Liver (tissue), 8 donors: ENCODE measurements at regions not wholly inside any gene's neighbourhood (a gene's known extent, or its start where the extent isn't known, plus 50 kb on each side); places are given as distances from the start of the nearest gene placed in this dataset.

ENCODE experiments used
- DNase-seq: peaks from one replicate; pipeline ENCODE4 v3.0.0-alpha.2; 2017; ENCODE audit warnings: low spot score
- H3K27ac ChIP-seq, 2 donors: one replicate each; pipeline ENCODE4 v1.7.0; 2013; ENCODE audit warnings: inconsistent platforms in 2 of 2, low read length in 2 of 2, control low read depth in 1 of 2, low read depth in 1 of 2, mild to moderate bottlenecking in 1 of 2
- H3K27me3 ChIP-seq, 4 donors: one replicate each; pipeline versions ENCODE4 v1.6.1 to v1.7.0; 2013; ENCODE audit warnings: low read length in 3 of 4, inconsistent platforms in 1 of 4, mild to moderate bottlenecking in 1 of 4, moderate library complexity in 1 of 4; ENCODE audit not compliant: control insufficient read depth in 4 of 4, insufficient read depth in 4 of 4
- H3K36me3 ChIP-seq, 4 donors: one replicate each; pipeline versions ENCODE4 v1.6.1 to v1.7.0; 2013; ENCODE audit warnings: low read length in 3 of 4, mild to moderate bottlenecking in 3 of 4, low read depth in 1 of 4, moderate library complexity in 1 of 4; ENCODE audit not compliant: control insufficient read depth in 4 of 4, insufficient read depth in 3 of 4
- H3K4me1 ChIP-seq, 4 donors: one replicate each; pipeline versions ENCODE4 v1.6.1 to v1.7.0; 2013; ENCODE audit warnings: low read length in 3 of 4, mild to moderate bottlenecking in 3 of 4, moderate library complexity in 1 of 4; ENCODE audit not compliant: control insufficient read depth in 4 of 4, insufficient read depth in 4 of 4
- H3K4me3 ChIP-seq, 3 donors: one replicate each; pipeline versions ENCODE4 v1.6.1 to v1.7.0; 2013; ENCODE audit warnings: low read length in 3 of 3, control low read depth in 1 of 3, low read depth in 1 of 3, mild to moderate bottlenecking in 1 of 3
- H3K9ac ChIP-seq, 2 donors: one replicate each; pipeline ENCODE4 v1.7.0; 2013; ENCODE audit warnings: low read length in 2 of 2, mild to moderate bottlenecking in 2 of 2, moderate library complexity in 2 of 2, control low read depth in 1 of 2, low read depth in 1 of 2
- H3K9me3 ChIP-seq, 4 donors: one replicate each; pipeline versions ENCODE4 v1.6.1 to v1.7.0; 2013; ENCODE audit warnings: low read length in 3 of 4; ENCODE audit not compliant: control insufficient read depth in 4 of 4
- ATF3 ChIP-seq: IDR thresholded peaks from 2 replicates; pipeline ENCODE4 v1.6.1; 2016; ENCODE audit warnings: antibody characterized with exemption
- CTCF ChIP-seq: fragments of 150-350 bp; IDR thresholded peaks from 2 replicates; pipeline ENCODE4 v1.5.1; 2017; ENCODE audit warnings: improper control_type of control experiment, low read depth, low read length; ENCODE audit not compliant: missing input control
- EGR1 ChIP-seq, 2 donors: IDR thresholded peaks; 2 replicates each; pipeline ENCODE4 v1.6.1; 2016 to 2018; ENCODE audit warnings: antibody characterized with exemption in 2 of 2, low read depth in 2 of 2
- FOXA1 ChIP-seq: IDR thresholded peaks from 2 replicates; pipeline ENCODE4 v1.6.1; 2016; ENCODE audit warnings: antibody characterized with exemption
- FOXA2 ChIP-seq: IDR thresholded peaks from 2 replicates; pipeline ENCODE4 v1.6.1; 2016; ENCODE audit warnings: antibody characterized with exemption
- GABPA ChIP-seq, 2 donors: IDR thresholded peaks in 1 of 2; conservative IDR thresholded peaks in 1 of 2; 2 replicates each; pipeline ENCODE4 v1.6.1; 2016; ENCODE audit warnings: antibody characterized with exemption in 2 of 2, mild to moderate bottlenecking in 1 of 2, moderate library complexity in 1 of 2
- HNF4A ChIP-seq, 2 donors: conservative IDR thresholded peaks; 2 replicates each; pipeline ENCODE4 v1.6.1; 2016; ENCODE audit warnings: antibody characterized with exemption in 2 of 2, mild to moderate bottlenecking in 2 of 2
- HNF4G ChIP-seq: IDR thresholded peaks from 2 replicates; pipeline ENCODE4 v1.6.1; 2016; ENCODE audit warnings: antibody characterized with exemption
- JUND ChIP-seq, 2 donors: IDR thresholded peaks; 2 replicates each; pipeline ENCODE4 v1.6.1; 2016; ENCODE audit warnings: antibody characterized with exemption in 2 of 2
- NR2F2 ChIP-seq: IDR thresholded peaks from 2 replicates; pipeline ENCODE4 v1.6.1; 2016; ENCODE audit warnings: antibody characterized with exemption
- RAD21 ChIP-seq, 2 donors: IDR thresholded peaks; 2 replicates each; pipeline ENCODE4 v1.6.1; 2016; ENCODE audit warnings: antibody characterized with exemption in 2 of 2, mild to moderate bottlenecking in 2 of 2
- REST ChIP-seq: IDR thresholded peaks from 2 replicates; pipeline ENCODE4 v1.6.1; 2016; ENCODE audit warnings: antibody characterized with exemption, mild to moderate bottlenecking
- RXRA ChIP-seq, 2 donors: IDR thresholded peaks; 2 replicates each; pipeline ENCODE4 v1.6.1; 2017 to 2018; ENCODE audit warnings: antibody characterized with exemption in 2 of 2, mild to moderate bottlenecking in 1 of 2
- SP1 ChIP-seq: IDR thresholded peaks from 2 replicates; pipeline ENCODE4 v1.6.1; 2018; ENCODE audit warnings: antibody characterized with exemption, mild to moderate bottlenecking
- TAF1 ChIP-seq: conservative IDR thresholded peaks from 2 replicates; pipeline ENCODE4 v1.6.1; 2016; ENCODE audit warnings: antibody characterized with exemption, mild to moderate bottlenecking
- YY1 ChIP-seq: IDR thresholded peaks from 2 replicates; pipeline ENCODE4 v1.6.1; 2016; ENCODE audit warnings: antibody characterized with exemption, mild to moderate bottlenecking
- ZBTB33 ChIP-seq: IDR thresholded peaks from 2 replicates; pipeline ENCODE4 v1.6.1; 2016; ENCODE audit warnings: antibody characterized with exemption
- whole genome bisulfite sequencing: extraction: QIAGEN DNeasy Blood & Tissue Kit; methylation state at CpG from one replicate; pipeline ENCODE4 v1.1.7; 2013; 5-methylcytosine and 5-hydroxymethylcytosine counted together
- TF ChIP-seq, protein P1 (sequence below): IDR thresholded peaks from 2 replicates; pipeline ENCODE4 v1.6.1; 2016; ENCODE audit warnings: antibody characterized with exemption
- donor health status: healthy.
- donor health status: healthy.
- donor health status: healthy.
- donor health status: healthy.
- donor health status: healthy.

GRCh38 chr18:28650860-28651259 is 473.9 kb upstream of the CDH2 start:
- Histone ChIP-seq H3K9me3 (peaks cover 0 to 5% (median 0%) of the 10 kb centered on the region in 4 donors), H3K27ac (no peak overlapping the region), H3K27me3 (peaks cover 0 to 4% (median 0%) of the 10 kb centered on the region in 4 donors), H3K4me1 (no peaks in the 10 kb centered on the region), H3K9ac (no peak overlapping the region), H3K4me3 (no peak overlapping the region), H3K36me3 (no peaks in the 10 kb centered on the region)
- 48% methylated on average over 2 of the region's 2 CpGs for WGBS
- no peak for DNase-seq
- TF ChIP-seq ZBTB33: no peak

- no peak overlapping the region for H3K27ac ChIP-seq
- no peak for DNase-seq
- no peak overlapping the region for H3K4me3 ChIP-seq
- H3K27me3 ChIP-seq: peaks cover 0 to 4% (median 0%) of the 10 kb centered on the region in 4 donors
- no peaks in the 10 kb centered on the region for H3K4me1 ChIP-seq
- no peaks in the 10 kb centered on the region for H3K36me3 ChIP-seq
- TF ChIP-seq HNF4A (conservative IDR thresholded peaks at IDR 0.05) (no peak), JUND (IDR thresholded peaks at IDR 0.05) (no peak)
- WGBS: 79% methylated on average over 3 of the region's 3 CpGs
- peaks cover 0 to 5% (median 0%) of the 10 kb centered on the region in 4 donors for H3K9me3 ChIP-seq
- H3K9ac ChIP-seq: no peak overlapping the region
These were observed 471.0 kb upstream of the CDH2 start for GRCh38 chr18:28647961-28648360.

DNA sequence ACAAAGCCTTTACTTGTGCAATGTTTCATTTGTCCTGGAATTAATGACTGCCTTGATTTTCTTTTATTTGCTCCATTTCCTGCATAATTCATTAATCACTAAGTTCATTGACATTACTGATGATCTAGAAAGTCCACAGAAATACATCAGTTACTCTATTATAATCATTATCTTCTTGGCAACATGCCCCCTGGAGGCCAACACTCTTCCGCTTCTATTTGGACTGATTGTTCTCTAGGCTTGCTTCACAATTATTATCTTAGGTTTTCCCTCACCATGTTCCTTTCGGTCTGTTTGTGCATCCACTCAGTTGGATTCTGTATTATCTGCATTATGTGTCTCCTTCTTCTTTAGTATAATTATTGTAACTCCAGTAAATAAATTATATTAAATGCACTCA is 461.0 kb upstream of the CDH2 start:
- TF ChIP-seq RXRA (IDR thresholded peaks at IDR 0.05) (no peak), FOXA1 (no peak), NR2F2 (no peak), REST (no peak), TAF1 (no peak), CTCF (no peak), FOXA2 (no peak), ATF3 (no peak), JUND (IDR thresholded peaks at IDR 0.05) (no peak), HNF4G (no peak), ZBTB33 (no peak), YY1 (no peak), SP1 (no peak), RAD21 (IDR thresholded peaks at IDR 0.05) (no peak), GABPA (IDR thresholded peaks at IDR 0.05 in 1 of 2, conservative IDR thresholded peaks at IDR 0.05 in 1 of 2) (no peak), EGR1 (IDR thresholded peaks at IDR 0.05; ENCODE audit: low read depth in 2 of 2) (no peak), HNF4A (conservative IDR thresholded peaks at IDR 0.05) (no peak)
- TF ChIP-seq, protein P1, sequence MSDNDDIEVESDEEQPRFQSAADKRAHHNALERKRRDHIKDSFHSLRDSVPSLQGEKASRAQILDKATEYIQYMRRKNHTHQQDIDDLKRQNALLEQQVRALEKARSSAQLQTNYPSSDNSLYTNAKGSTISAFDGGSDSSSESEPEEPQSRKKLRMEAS: no peak
- Histone ChIP-seq H3K36me3 (no peaks in the 10 kb centered on the region), H3K4me1 (no peaks in the 10 kb centered on the region), H3K27ac (no peak overlapping the region), H3K4me3 (no peak overlapping the region), H3K27me3 (no peaks in the 10 kb centered on the region), H3K9ac (no peak overlapping the region), H3K9me3 (no peaks in the 10 kb centered on the region)
- 80% methylated on average over 2 of the region's 2 CpGs for WGBS
- DNase-seq: no peak
